Nucleus accumbens (tissue), 56 donors: ENCODE measurements at regions not wholly inside any gene's neighbourhood (a gene's known extent, or its start where the extent isn't known, plus 50 kb on each side); places are given as distances from the start of the nearest gene placed in this dataset.
A peak's percentile ranks its signal among the peaks of the same experiment; 100 is the strongest.

Experiments used
- DNase-seq, 56 donors: peaks; one replicate each; lab custom pipeline; 2025; lab: John Stamatoyannopoulos, UW

DNA sequence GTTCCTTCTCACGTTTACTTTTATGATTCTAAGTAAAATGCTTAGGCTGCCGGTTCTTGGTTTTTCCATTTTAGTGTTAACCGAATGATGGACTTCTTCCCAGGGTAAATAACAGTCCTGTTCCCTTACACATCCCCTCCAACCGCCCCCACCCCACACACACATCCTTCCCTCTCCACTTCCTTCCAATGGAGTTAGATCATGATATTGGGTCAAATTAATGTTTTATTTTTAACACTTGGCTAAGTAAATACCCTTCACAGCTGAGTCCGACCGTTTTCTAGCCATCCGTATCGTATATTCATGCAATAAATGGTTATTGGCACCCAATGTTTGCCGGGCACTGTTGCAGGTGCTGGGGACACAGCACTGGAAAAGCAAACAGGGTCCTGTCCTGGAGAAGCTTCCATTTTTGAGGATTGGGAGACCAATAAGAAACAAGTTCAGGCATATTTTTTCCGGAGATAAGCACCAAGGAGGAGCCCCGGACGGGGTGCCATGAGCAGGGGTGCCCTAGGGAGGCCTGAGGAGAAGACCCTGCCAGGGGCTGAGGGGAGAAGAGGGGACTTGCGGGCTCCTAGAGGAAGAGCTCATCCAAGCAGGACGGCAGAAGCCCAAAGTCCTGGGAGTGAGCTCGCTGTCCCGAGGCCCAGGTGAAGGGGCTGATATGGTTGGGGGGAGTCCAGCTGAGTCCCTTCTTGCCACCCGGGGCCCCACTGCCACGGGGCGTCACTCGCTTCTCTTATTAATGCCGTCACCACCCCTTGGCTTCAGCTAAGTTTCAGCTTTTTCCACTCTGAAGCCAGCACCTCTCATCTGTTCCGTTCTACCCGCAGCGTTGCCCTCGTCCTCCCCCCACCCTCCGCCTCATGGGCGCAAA is 126.0 kb upstream of the RET start:
- DNase-seq, result no peak

DNA sequence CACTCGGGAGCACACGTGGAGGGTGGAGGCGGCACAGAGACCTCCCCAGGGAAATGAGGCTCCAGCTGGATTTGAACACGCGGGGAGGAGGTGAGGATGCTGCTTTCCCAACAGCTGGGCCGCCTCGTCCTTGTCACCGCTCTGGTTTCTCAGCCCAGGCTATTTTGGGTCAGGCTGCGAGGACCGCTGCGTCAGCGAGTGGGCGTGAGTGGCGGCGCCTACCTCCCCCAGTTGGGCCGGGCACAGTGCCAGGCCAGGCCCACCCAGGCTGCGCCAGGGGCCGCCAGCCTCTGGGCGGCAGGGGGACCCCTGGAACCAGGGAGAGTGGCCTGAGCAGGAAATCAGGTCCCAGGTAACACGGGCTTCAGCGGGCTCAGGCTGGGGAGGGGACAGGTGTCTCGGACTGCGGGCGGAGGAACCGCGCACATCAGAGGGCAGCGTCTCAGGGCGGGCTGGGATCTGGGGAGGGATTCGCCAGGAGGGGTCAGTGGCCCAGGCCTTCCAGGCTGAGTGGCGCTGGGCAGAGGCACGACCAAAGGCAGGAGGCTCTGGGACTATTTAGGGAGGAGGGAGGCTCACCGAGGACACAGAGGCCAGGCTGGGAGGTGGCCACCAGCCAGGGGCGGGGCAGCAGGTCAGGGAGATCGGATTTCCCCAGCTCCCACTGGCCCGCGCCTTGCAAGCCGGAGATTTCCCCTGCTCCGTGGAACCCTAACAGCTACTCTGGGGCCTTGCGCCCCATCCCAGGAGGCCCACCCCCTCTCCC is 125.2 kb upstream of the RET start:
- peak in 1 of 56 donors; percentile 8 for DNase-seq

DNA sequence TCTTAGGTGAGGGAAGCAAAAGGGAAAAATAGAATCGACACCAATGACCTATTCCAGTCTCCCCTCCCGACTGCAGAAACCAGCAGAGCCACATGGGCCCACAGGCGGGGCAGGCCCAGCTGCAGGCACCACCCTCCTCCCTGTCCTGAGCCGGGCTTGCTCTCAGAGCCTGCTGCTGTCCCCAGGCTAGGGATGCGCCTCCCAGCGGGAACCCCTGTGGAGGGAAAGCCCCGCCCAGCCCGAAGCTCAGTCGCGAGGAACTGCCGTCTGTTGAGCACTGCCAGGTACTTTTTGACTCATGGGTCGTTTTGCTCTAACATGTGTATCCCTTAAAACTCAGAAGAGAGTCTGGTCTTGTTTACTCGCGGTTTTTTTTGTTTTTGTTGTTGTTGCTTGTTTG is 124.5 kb upstream of the RET start:
- DNase-seq, result no peak

DNA sequence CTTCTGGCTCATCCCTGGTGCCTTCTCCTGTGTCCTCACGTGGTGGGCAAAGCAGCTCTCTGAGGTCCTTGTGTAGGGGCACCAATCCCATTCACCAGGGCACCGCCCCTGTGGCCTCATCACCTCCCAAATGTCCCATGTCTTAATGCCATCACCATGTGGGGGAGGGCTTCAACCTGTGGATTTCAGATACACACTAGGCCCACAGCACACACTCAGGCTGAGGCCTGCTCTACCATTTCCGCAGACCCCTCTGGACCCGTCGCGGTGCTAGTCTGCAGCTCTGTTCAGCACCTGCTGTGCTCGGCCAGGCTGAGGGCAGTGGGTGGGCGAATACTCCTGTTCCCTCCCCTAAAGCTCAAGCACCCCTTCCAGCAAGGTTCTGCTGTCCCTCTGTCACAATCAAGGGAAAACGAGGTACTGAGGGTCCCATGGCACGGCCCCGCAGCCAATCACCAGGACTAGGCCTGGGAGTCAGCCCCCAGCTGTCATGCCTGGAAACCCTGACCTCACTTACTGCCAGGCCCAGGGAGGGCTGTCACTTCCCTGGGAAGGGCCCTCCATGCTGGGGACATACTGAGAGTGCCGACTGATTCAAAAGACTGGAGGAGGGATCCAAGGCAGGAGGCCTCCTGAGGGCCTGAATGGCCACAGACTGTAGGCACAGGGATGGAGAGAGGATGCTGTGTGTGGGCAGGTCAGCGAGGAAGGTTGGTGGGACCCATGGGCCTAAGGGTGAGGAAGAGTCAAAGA is 123.8 kb upstream of the RET start:
- DNase-seq, result no peak

DNA sequence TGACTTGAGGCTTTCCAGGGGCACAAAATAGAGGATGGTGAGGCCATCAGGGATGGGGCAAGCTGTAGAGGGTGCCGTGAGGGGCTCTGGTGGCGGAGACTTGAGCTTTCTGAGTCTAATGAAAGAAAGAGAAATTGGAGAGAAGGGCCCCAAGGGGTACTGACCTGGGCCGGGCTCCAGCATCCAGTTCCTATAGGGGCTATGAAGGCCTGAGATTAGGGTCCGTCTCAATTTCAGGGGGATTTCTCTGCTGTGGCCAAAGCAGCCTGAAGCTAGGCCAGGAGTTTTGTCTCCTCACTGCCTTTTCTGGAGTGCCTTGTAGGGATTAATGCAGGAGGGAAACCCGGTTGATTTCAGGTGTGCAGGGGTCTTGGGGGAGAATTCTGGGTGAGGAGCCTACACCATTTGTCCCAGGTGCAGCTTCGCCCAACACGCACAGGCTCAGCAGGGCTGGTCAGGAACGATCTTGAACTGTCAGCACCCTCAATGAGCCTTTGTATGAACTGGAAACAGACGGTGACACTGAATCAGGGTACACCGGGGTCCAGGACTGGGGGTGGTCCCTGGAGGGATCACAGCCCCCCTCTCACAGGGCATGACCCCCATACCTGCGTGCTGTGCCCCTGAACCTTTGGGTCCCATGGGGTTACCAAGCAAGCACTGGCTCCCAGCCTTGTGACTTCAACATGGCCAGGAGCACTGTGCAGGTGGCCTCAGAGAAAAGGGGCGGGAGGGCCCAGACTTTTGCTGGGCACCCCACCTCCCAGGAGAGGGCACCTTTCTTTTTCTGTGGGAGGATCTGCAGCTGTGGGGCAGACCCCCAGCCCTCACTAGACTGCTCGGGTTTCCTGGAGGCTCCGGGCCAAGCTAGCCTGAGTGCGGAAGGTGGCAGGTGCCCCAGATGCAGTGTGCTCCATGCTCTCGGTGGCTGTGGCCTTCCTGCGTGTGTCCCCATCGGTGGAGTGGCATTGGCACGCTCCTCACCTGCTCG is 122.9 kb upstream of the RET start:
- DNase-seq, result no peak

DNA sequence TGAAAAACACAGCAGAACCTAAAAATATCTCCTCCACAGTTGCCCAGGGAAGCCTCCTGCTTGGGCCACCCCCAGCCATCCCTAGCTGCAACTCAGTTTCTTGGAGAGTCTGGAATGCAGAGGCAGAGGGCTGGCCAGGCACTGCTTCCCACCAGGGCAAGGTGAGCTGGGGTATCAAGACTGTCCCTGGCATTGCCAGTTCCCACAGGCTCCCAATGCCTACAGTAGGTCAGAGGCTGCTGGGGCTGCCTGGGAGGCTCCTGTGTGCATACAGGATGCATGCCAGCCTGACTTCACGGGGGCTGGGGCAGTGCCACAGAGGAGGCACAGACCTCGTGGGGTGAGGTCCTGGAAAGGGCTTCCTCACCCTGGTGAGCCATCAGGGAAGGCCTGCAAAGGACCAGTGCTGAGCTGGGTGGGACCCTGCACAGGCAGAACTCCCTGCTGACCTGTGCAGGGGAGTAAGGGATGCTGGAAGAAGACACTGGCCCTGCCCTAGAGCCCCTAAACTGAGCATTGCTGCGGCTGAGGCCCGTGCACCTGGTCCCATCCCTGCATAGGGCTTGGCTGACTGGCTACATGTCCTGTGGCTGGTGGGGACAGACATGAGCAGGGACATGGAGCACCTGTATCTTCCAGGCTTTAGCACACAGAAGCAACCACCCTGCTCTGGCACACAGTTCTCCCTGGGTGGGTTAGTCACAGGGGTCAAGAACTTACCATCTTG is 121.9 kb upstream of the RET start:
- DNase-seq, result no peak

DNA sequence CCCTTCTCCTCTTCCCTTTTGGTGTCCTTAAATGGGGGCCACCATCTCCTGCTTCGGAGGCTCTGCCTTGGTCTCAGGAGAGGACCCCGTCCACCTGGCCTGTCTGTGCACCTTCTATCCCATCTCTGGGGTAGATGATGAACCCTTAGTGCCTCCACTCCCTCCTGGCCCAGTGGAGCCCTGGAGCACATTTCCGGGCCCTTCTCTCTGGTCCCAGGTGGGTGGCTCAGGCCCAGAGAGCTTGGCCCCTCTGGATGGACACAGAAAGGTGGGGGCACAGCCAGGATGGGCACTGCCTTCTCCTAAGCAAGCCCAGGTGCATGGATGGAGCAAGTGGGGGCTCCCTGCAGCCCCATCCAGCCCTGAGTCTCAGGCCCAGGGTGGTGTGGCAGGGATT is 121.4 kb upstream of the RET start:
- no peak for DNase-seq

DNA sequence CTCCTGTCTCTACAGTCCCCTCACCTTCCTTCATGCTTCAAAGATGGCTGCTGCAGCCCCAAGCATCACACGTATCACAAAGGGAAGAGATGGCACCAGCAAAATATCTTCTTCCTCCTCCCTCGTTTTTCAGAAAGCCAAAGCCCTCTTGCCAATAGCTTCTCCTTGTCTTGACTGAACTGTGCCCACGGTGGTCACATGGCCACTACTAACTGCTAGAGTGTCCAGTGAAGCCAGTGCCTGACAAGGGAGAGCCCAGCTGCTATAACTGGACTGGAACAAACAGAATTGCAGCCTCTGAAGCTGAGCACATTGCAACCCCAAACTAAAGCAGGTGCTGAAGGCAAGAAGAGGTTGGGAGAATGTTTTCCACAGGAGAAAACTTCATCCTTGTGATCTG is 120.8 kb upstream of the RET start:
- DNase-seq, result no peak

DNA sequence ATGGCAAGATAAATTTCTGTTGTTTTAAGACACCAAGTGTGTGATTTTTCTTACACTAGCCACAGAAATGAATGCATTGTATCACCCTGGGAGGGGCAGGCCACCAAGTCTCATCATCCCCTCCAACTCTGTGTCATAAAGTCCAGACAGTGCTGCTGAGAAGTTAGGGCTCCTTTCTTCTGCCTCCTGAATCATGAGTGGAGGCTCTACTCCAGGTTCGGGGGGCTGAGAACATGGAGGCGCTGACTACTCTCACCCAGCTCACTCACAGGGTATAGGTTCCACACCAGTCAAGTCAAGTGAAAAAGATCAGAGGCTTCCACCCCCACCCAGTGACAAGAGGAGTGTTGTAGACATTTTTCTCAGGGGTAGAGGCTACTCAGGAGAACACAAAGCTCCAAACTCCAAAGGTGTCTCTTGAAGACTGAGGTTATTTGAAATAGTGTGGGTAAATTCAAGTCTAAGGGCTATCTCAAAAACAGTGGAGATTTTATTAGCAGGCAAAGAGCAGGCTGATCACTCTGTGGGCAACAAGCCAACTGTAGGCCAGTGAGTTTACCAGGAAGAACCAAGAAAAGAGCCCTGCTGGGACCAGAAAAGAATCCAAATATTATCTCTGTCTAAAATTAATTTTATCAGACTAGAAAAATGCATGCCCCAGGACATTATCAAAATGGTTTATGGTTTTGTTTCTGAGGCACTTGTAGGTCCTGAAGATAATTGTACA is 118.6 kb upstream of the RET start:
- DNase-seq, result no peak

DNA sequence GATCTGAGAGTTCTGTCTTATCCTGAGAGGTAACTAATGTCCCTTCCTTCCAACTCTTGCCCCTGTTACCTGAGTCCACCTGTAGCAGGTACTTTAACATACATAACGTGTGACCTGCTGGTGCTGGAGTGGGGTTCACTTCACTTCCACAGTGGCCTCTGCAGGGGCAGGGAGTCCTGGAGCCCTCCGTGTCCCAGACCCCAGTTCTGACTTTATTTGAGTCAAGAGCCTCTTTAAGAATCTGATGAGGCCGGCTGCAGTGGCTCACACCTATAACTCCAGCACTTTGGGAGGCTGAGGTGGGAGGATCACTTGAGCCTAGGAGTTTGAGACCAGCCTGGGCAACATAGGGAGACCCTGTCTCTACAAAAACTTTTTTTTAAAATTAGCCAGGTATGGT is 117.0 kb upstream of the RET start:
- no peak for DNase-seq

DNA sequence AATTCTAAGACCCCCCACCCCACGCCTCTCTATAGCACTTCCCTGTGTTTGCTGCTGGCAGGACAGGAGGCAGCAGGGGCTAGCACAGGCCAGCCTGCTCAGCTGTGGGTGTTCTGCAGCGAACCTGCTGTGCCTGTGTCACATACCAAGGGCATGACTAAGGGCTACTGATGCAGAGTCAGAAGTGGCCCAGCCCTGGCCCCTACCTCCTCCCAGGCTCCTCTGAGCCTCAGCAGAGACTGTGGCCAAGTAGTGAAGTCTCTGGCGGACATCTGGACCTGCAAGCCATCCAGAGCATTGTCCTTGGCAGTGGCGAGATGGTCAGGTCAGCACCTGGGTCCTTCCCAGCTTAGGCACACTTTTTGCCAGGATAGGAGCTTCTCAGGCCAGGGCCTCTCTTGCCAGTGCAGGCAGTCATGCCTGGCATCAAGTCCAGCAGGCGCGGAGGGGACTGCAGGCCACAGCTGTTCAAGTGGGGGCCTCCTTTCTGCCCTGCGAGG is 116.3 kb upstream of the RET start:
- DNase-seq, result no peak

DNA sequence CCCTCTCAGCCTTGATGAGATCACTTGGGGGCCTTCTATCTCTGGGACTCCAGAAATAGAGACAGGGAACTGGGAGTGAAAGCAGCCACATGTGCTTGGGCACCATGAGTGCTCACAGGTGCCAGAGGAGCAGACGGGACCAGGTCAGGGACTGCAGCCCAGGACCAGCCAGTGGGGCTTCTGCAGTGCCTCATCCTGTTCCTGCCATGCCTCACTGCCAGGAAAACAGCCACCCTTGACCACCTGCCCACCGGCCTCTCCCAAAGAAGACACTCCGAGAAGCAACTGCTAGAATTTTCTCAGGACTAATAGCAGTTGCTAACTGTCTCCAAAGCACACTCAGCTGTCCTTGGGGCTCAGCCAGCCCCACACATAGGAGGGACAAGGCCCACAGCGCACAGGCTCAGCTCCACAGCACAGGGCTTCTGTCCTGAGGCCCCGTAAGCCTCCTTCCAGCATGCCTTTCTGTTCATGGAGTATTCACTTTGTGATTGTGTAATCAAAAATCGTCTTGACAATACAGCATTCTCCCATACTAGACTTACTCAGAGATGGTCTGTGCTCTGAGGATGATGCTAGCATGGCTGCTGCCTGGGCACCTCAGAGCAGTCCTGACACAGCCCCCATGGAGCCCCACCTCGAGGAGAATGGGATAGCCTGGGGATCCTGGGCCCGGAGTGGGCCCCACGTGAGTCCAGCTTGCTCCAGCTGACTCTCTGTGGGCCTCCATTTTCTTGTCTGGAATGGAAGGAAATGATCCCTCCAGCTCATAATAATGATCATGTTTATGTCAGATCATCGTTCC is 115.7 kb upstream of the RET start:
- no peak for DNase-seq

DNA sequence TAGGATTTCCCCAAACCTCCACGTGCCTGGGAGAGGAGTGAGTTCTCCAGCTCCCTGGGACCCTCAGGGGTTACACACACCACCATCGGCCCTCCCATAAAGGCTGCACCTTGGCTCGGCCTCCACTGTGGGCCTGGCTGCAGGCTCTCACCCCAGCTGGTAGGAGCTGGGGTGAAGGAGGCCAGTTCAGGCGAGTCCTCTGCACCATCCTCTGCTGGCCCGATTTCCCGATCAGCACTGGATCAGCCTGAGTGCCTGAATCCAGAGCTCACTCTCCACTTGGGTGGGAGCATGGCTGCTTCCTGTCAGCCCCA is 115.1 kb upstream of the RET start:
- no peak for DNase-seq

DNA sequence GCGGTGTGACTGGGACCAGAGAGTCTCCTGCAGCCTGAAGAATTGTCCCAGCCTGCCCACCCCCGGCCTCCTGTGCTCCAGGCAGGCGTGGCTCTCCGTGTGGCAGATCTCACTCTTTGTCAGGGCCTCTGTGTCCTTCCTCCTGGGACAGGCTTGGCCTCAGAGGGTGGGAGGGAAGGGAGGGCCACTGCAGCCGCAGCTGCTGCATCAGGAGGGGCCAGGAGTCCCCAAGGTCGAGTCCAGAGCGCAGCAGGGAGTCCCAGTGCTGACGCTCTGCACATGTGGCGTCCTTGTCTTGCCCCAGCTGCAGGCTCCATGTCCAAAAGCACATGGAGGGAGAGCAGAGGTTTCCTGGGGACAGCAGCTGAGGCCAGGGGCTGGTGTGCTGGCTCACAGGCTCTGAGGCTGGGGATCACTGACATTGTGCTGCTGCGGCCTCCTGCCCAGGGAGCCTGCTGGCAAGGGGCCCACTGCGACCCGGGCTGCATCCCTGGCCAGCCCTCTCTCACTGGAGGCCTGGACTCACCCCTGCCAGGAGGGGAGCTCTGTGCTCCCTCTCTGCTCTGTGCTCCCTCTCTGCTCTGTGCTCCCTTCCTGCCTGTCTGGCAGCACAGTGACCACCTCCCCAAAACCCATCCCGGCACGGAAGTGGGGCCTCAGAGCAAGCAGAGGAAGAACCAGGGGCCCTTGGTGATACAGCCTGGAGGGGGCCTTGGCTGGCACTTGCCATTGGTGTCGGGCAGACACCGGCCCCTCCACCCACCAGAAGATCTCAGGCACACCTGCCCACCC is 114.6 kb upstream of the RET start:
- no peak for DNase-seq

DNA sequence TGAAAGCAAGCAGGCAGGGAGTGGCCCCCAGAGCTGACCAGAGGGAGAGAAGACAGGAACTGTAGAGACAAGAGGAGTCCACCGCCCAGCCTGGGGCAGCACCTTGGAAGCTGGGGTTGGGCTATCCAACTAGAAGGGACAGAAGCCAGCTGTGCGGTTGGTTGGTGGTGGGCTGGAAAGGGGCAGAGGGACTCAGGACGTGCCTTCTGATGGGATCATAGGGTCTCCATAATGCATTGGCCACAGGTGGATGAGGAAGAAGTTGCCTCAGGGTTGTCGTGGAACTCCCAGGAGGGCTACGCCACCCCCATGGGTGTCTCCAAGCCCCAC is 114.0 kb upstream of the RET start:
- no peak for DNase-seq

DNA sequence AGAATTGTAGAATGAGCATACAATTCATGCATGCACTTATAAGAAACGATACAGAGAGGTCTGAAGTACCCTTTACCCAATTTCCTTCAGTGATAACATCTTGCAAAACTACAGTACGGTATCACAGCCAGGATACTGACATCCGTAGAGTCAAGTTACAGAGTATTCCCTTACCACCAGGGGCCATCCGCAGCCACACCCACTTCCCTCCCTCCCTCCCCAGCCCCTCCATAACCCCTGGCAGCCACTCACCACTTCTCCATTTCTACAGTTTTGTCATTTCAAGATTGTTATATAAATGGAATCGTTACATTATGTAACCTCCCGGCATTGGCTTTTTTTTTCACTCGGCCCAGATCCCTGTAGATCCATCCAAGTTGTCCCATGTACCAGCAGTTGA is 113.6 kb upstream of the RET start:
- DNase-seq, result no peak

DNA sequence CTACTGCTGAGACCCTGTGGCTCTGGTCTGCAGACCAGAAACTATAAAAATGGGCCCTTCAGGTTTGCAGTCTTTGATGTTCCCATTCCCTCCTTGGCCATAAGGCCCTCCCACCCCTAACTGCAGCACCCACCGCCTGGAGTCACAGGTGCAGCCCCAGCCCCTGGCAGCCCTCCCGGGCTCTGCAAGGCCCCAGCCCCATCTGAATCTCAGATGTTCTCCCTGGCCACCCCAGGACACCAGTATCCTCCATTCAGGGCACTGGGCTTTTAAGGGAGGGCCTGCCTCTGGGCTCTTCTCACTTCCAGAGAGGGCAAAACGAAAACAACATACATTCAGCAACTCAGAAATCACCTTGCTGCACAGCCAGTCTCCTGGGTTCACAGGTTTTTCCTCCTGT is 107.7 kb upstream of the RET start:
- no peak for DNase-seq
